K562 (cell line): ENCODE measurements at regions not wholly inside any gene's neighbourhood (a gene's known extent, or its start where the extent isn't known, plus 50 kb on each side); places are given as distances from the start of the nearest gene placed in this dataset.

Source experiments
- ATAC-seq: fragments of 200-7000 bp; cut with Tn5 transposase; 3 replicates; pipeline ENCODE4 v1.9.1; 2020; ENCODE audit warnings: moderate library complexity
- BruUV-seq: library from RNA; stranded (reverse); fragments of 400-500 nt; replicated peaks from 2 replicates; lab custom pipeline; 2021; lab: Mats Ljungman, UMichigan
- CTCF ChIA-PET: fragments of 300-600 bp; formaldehyde crosslinking; extraction: SDS; loops from one replicate; lab custom pipeline; 2021; ENCODE audit warnings: low intra/inter-chr PET ratio; lab: Yijun Ruan, JAX
- POLR2A ChIA-PET: fragments of 300-600, 350-650 bp; sonication (Branson Sonifier 250); formaldehyde crosslinking; extraction: SDS; loops from one replicate; lab custom pipeline; 2021; ENCODE audit warnings: antibody characterized with exemption, inconsistent platforms; lab: Yijun Ruan, JAX
- DNase-seq, 4 experiments: peaks; one replicate each; pipeline versions ENCODE4 v3.0.0 to v3.0.0-alpha.2; 2011 to 2018; ENCODE audit warnings: low spot score in 3 of 4, mixed read lengths in 3 of 4; ENCODE audit errors: extremely low read depth in 1 of 4
- FAIRE-seq: peaks from 2 replicates; lab custom pipeline; 2011; peaks lifted over from hg19 to GRCh38; lab: Jason Lieb, UNC
- H2AFZ ChIP-seq: 2 replicates; pipeline ENCODE4 v1.6.0; 2011; ENCODE audit warnings: low read depth, low read length, control low read depth, inconsistent platforms
- H3K27ac ChIP-seq: fragments of 200-600 bp; 3 replicates; pipeline ENCODE4 v1.8.0; 2011; ENCODE audit warnings: low read depth, mild to moderate bottlenecking, control low read depth, inconsistent platforms, low read length, moderate library complexity, mixed read lengths; ENCODE audit errors: extremely low read depth
- H3K27me3 ChIP-seq, 2 experiments: fragments of 300-600 bp in 1 of 2; 2 replicates in 1 of 2; 3 replicates in 1 of 2; pipeline versions ENCODE4 v1.6.0 to v1.8.0; 2011; ENCODE audit warnings: inconsistent platforms in 2 of 2, low read length in 2 of 2, mild to moderate bottlenecking in 1 of 2, mixed read lengths in 1 of 2, moderate library complexity in 1 of 2; ENCODE audit not compliant: control insufficient read depth in 2 of 2, insufficient read depth in 2 of 2
- H3K36me3 ChIP-seq: fragments of 300-600 bp; 3 replicates; pipeline ENCODE4 v1.8.0; 2011; ENCODE audit warnings: mild to moderate bottlenecking, low read length, inconsistent platforms; ENCODE audit not compliant: control insufficient read depth, insufficient read depth
- H3K4me1 ChIP-seq, 2 experiments: fragments of 200-600 bp in 1 of 2; replicated peaks in 1 of 2; 2 replicates in 1 of 2; 3 replicates in 1 of 2; pipeline versions ENCODE4 v1.5.1 to v1.8.0; 2011; ENCODE audit warnings: inconsistent platforms in 2 of 2, low read length in 2 of 2, mild to moderate bottlenecking in 1 of 2, mixed read lengths in 1 of 2, moderate library complexity in 1 of 2; ENCODE audit not compliant: control insufficient read depth in 2 of 2, insufficient read depth in 2 of 2
- H3K4me2 ChIP-seq: 2 replicates; pipeline ENCODE4 v1.6.1; 2011; ENCODE audit warnings: low read length, control low read depth, inconsistent platforms, mixed read lengths; ENCODE audit not compliant: insufficient read depth
- H3K4me3 ChIP-seq: fragments of 200-600 bp; sonication (generic), shearing (Covaris generic); 2 replicates; pipeline ENCODE4 v1.5.1; 2016; ENCODE audit warnings: control low read depth, inconsistent platforms
- H3K79me2 ChIP-seq: fragments of 200-600 bp; 3 replicates; pipeline ENCODE4 v1.8.0; 2011; ENCODE audit warnings: low read length, inconsistent platforms; ENCODE audit not compliant: control insufficient read depth, insufficient read depth
- H3K9ac ChIP-seq, 2 experiments: 2 replicates each; pipeline versions ENCODE4 v1.6.0 to v1.6.1; 2011; ENCODE audit warnings: low read depth in 2 of 2, low read length in 2 of 2, control low read depth in 1 of 2, inconsistent platforms in 1 of 2, mild to moderate bottlenecking in 1 of 2, mixed read lengths in 1 of 2; ENCODE audit not compliant: insufficient read depth in 1 of 2
- H3K9me1 ChIP-seq: one replicate; pipeline ENCODE4 v1.6.0; 2011; ENCODE audit warnings: inconsistent platforms, mild to moderate bottlenecking, low read length, moderate library complexity; ENCODE audit not compliant: control insufficient read depth, insufficient read depth
- H3K9me3 ChIP-seq: replicated peaks from 2 replicates; pipeline ENCODE4 v1.5.1; 2011; ENCODE audit warnings: low read depth, low read length, inconsistent platforms; ENCODE audit not compliant: control insufficient read depth, insufficient read depth
- H4K20me1 ChIP-seq: replicated peaks from 2 replicates; pipeline ENCODE4 v1.6.1; 2011; ENCODE audit warnings: low read length, inconsistent platforms, mixed read lengths; ENCODE audit not compliant: control insufficient read depth, insufficient read depth
- BRD9 ChIP-seq: fragments of 450-650 bp; IDR thresholded peaks from 2 replicates; pipeline ENCODE4 v1.6.1; 2018; ENCODE audit warnings: low read depth; ENCODE audit not compliant: partially characterized antibody
- CAMTA2 ChIP-seq: fragments of 250-450 bp; sonication (Bioruptor Pico); conservative IDR thresholded peaks from 2 replicates; pipeline ENCODE4 v1.5.1; 2022
- CHD4 ChIP-seq: fragments of 200-600 bp; sonication (generic); IDR thresholded peaks from 3 replicates; pipeline ENCODE4 v1.6.1; 2012; ENCODE audit warnings: low read depth, mild to moderate bottlenecking, mixed read lengths, low read length, inconsistent platforms; ENCODE audit not compliant: insufficient read depth, insufficient replicate concordance, poor library complexity, severe bottlenecking
- FUS ChIP-seq: fragments of 200-400 bp; formaldehyde crosslinking; optimal IDR thresholded peaks from 2 replicates; pipeline ENCODE3; 2017; ENCODE audit warnings: low read depth, low read length
- HMGXB4 ChIP-seq: sonication (generic); formaldehyde crosslinking; IDR thresholded peaks from 2 replicates; pipeline ENCODE4 v1.8.1; 2023; ENCODE audit warnings: mild to moderate bottlenecking, missing genetic modification reagents
- NCOA1 ChIP-seq: fragments of 450-650 bp; IDR thresholded peaks from 2 replicates; pipeline ENCODE4 v1.6.1; 2016; ENCODE audit warnings: low read depth
- RFX5 ChIP-seq: IDR thresholded peaks from 2 replicates; pipeline ENCODE4 v1.6.1; 2011; ENCODE audit warnings: low read depth, mild to moderate bottlenecking, improper control_type of control experiment, low read length
- ZNF511 ChIP-seq: sonication (generic); formaldehyde crosslinking; IDR thresholded peaks from 2 replicates; pipeline ENCODE4 v1.8.0; 2022; ENCODE audit warnings: mild to moderate bottlenecking, missing genetic modification reagents
- ZNF830 ChIP-seq: fragments of 250-450 bp; sonication (Bioruptor Pico); IDR thresholded peaks from 2 replicates; pipeline ENCODE4 v1.5.0; 2021; ENCODE audit warnings: mild to moderate bottlenecking
- ZSCAN29 ChIP-seq: fragments of 450-650 bp; IDR thresholded peaks from 2 replicates; pipeline ENCODE4 v1.6.1; 2017
- WGBS: fragments of 100-300 bp; shearing (Covaris generic); methylation state at CpG from one replicate; pipeline ENCODE4 v1.1.6; 2016; ENCODE audit warnings: low coverage, mixed read lengths; ENCODE audit not compliant: insufficient coverage; ENCODE audit errors: missing lambda C conversion rate; 5-methylcytosine and 5-hydroxymethylcytosine counted together
- in situ Hi-C: fragments of 300-500 bp; cut with MboI; formaldehyde crosslinking; loops from 4 replicates; pipeline ENCODE4 v1.15.0; 2018; ENCODE audit warnings: inconsistent platforms, mixed read lengths
- intact Hi-C: fragments of 100-400 bp; cut with micrococcal nuclease; formaldehyde crosslinking; loops from 2 replicates; pipeline ENCODE4 v1.14.2; 2022

GRCh38 chr9:26527931-26528330, 364.7 kb downstream of the CAAP1 start:
- no peak overlapping the region for H3K4me3 ChIP-seq
- WGBS = no CpG with 5 or more reads among the region's 4 CpGs
- no peaks in the 10 kb centered on the region for H3K36me3 ChIP-seq
- DNase-seq = no peak
- no peak for FAIRE-seq
- H3K27me3 ChIP-seq = no peaks in the 10 kb centered on the region
- no peak overlapping the region for H2AFZ ChIP-seq
- H3K4me2 ChIP-seq = no peak overlapping the region
- intact Hi-C loops = no loop called here
- no peaks in the 10 kb centered on the region for H3K9me3 ChIP-seq
- H3K9ac ChIP-seq = no peak overlapping the region
- no peaks in the 10 kb centered on the region for H3K79me2 ChIP-seq
- H4K20me1 ChIP-seq = no peaks in the 10 kb centered on the region
- no peak for ATAC-seq
- POLR2A ChIA-PET = no interaction called here
- no peaks in the 10 kb centered on the region for H3K4me1 ChIP-seq
- in situ Hi-C loops = no loop called here
- no TSS peak for BruUV-seq
- TF ChIP-seq ZNF830 (CRISPR knock-in tag) = no peak
- no peak for TF ChIP-seq NCOA1
- TF ChIP-seq ZSCAN29 = no peak
- TF ChIP-seq CAMTA2 (CRISPR knock-in tag) = no peak
- TF ChIP-seq BRD9 = no peak
- no peak for TF ChIP-seq HMGXB4 (CRISPR knock-in tag)
- TF ChIP-seq, all 486 proteins: peak for 0
- Histone ChIP-seq H3K9me1 (no peaks in the 10 kb centered on the region), H3K27ac (no peak overlapping the region)
- CTCF ChIA-PET = no interaction called here

- CTCF ChIA-PET = no interaction called here
- H4K20me1 ChIP-seq = no peaks in the 10 kb centered on the region
- FAIRE-seq (no peak), ATAC-seq (no peak), DNase-seq (no peak)
- no peak overlapping the region for H3K4me3 ChIP-seq
- H3K9ac ChIP-seq = no peak overlapping the region
- TF ChIP-seq RFX5 = no peak
- TF ChIP-seq FUS = no peak
- no peak for TF ChIP-seq ZNF511
- no peak for TF ChIP-seq CHD4
- no TSS peak for BruUV-seq
- no peaks in the 10 kb centered on the region for H3K79me2 ChIP-seq
- no peak overlapping the region for H2AFZ ChIP-seq
- no peak overlapping the region for H3K4me2 ChIP-seq
- no peaks in the 10 kb centered on the region for H3K4me1 ChIP-seq
- in situ Hi-C loops = no loop called here
- POLR2A ChIA-PET = no interaction called here
- intact Hi-C loops = no loop called here
- no peaks in the 10 kb centered on the region for H3K9me1 ChIP-seq
- WGBS = no CpG with 5 or more reads among the region's 1 CpG
- no peaks in the 10 kb centered on the region for H3K36me3 ChIP-seq
- no peaks in the 10 kb centered on the region for H3K27me3 ChIP-seq
- H3K9me3 ChIP-seq = no peaks in the 10 kb centered on the region
- H3K27ac ChIP-seq = no peak overlapping the region
Measured at GRCh38 chr9:26524267-26524666, 368.3 kb downstream of the CAAP1 start.
